Gastroesophageal sphincter (tissue), 3 donors: ENCODE measurements at regions not wholly inside any gene's neighbourhood (a gene's known extent, or its start where the extent isn't known, plus 50 kb on each side); places are given as distances from the start of the nearest gene placed in this dataset.

ENCODE experiments used
- EP300 ChIP-seq: sonication (generic); formaldehyde crosslinking; IDR thresholded peaks from one replicate; pipeline ENCODE4 v1.6.1; 2017; ENCODE audit warnings: antibody characterized with exemption, mild to moderate bottlenecking
- POLR2AphosphoS5 ChIP-seq: sonication (generic); formaldehyde crosslinking; IDR thresholded peaks from one replicate; pipeline ENCODE4 v1.6.1; 2017; ENCODE audit warnings: antibody characterized with exemption
- TF ChIP-seq, protein P1 (sequence below), 4 experiments: fragments of 200-600 bp in 2 of 4; fragments of 450-650 bp in 2 of 4; sonication (generic) in 1 of 4; IDR thresholded peaks; one replicate each; pipeline ENCODE4 v1.5.1; 2017 to 2019; ENCODE audit warnings: antibody characterized with exemption in 4 of 4, mild to moderate bottlenecking in 2 of 4, moderate library complexity in 2 of 4

DNA sequence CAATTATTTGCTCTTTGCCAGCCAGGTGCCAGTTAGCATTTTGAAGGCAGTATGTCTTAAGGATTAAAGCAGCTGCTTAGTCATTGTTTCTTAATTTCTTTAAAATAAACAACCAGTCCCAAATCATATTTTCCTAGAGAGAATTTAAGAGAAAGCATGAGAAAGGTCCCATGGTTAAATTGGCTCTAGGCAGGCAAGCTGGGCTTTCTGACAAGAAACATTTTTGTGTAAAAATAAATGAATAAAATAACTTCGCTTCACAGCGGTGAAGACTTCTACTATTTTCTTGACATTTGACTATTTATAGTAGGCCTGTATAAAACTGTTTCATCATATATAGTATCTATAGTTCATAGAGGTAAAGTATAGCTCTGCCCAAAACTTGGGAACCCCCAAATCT, 617.7 kb upstream of the C9orf72 start:
- TF ChIP-seq, protein P1, sequence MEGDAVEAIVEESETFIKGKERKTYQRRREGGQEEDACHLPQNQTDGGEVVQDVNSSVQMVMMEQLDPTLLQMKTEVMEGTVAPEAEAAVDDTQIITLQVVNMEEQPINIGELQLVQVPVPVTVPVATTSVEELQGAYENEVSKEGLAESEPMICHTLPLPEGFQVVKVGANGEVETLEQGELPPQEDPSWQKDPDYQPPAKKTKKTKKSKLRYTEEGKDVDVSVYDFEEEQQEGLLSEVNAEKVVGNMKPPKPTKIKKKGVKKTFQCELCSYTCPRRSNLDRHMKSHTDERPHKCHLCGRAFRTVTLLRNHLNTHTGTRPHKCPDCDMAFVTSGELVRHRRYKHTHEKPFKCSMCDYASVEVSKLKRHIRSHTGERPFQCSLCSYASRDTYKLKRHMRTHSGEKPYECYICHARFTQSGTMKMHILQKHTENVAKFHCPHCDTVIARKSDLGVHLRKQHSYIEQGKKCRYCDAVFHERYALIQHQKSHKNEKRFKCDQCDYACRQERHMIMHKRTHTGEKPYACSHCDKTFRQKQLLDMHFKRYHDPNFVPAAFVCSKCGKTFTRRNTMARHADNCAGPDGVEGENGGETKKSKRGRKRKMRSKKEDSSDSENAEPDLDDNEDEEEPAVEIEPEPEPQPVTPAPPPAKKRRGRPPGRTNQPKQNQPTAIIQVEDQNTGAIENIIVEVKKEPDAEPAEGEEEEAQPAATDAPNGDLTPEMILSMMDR (IDR thresholded peaks at IDR 0.05) = no peak
- TF ChIP-seq POLR2AphosphoS5 = no peak
- no peak for TF ChIP-seq EP300
